ENCODE measurements at regions not wholly inside any gene's neighbourhood (a gene's known extent, or its start where the extent isn't known, plus 50 kb on each side); places are given as distances from the start of the nearest gene placed in this dataset.

DNA sequence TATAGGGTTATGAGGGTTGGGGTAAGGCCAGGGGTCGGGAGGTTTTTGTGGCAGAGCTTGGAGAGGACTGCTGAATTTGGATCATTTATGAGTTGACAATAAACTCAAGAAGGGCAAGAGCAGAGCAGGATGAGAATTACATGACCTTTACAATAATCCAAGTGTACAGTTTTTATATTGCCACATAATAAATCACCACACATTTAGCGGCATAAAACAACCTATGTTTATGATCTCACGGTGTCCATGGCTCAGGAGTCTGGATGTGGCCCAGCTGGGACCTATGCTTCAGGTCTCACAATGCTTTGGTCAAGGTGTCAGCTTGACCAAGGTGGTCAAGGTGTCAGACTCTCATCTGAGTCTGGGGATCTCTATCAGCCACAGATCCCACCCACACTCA is 118.3 kb upstream of the WSCD1 start:
- Mint-ChIP-seq H3K4me3 (no peak overlapping the region), H3K27me3 (ENCODE audit: low read depth) (peaks cover 1% of the 10 kb centered on the region), H3K27ac (no peak overlapping the region; a peak in 1 of 7 replicates), H3K36me3 (ENCODE audit: insufficient read depth in 1 of 3, low read depth in 3 of 3) (peaks cover 8 to 11% (median 8%) of the 10 kb centered on the region in 3 experiments), H3K9me3 (peaks cover 9 to 13% of the 10 kb centered on the region in 2 experiments), H3K4me1 (peaks cover 0 to 7% of the 10 kb centered on the region in 2 experiments; a peak in 3 of 4 replicates)
- H3K23me2 ChIP-seq (ENCODE audit: insufficient read length, low read depth, low read length, poor library complexity, severe bottlenecking) = no peaks in the 10 kb centered on the region
- no peak overlapping the region for H3K14ac ChIP-seq (ENCODE audit: insufficient read depth, low read length)
- no peak overlapping the region for H4K91ac ChIP-seq (ENCODE audit: insufficient read length, low read depth, low read length)
- no peak overlapping the region for H3K27ac ChIP-seq (ENCODE audit: insufficient read length, low read depth, low read length)
- no peak overlapping the region for H2BK5ac ChIP-seq (ENCODE audit: insufficient read length, low read length)
- H3K4ac ChIP-seq (ENCODE audit: low read depth, low read length) = no peak overlapping the region
- no peak overlapping the region for H2AFZ ChIP-seq (ENCODE audit: low read length)
- no peaks in the 10 kb centered on the region for H3K79me2 ChIP-seq (ENCODE audit: insufficient read depth, low read length)
- no peaks in the 10 kb centered on the region for H3K27me3 ChIP-seq (ENCODE audit: insufficient read depth, low read length)
- no peak overlapping the region for H2AK5ac ChIP-seq (ENCODE audit: insufficient read length, low read length)
- peaks cover under 1% of the 10 kb centered on the region for H3K9me3 ChIP-seq (ENCODE audit: control insufficient read depth, low read depth, low read length)
- H3K23ac ChIP-seq (ENCODE audit: insufficient read length, low read depth, low read length) = no peak overlapping the region
- H2BK20ac ChIP-seq (ENCODE audit: low read depth, low read length, poor library complexity, severe bottlenecking) = no peak overlapping the region
- no peak overlapping the region for H3K56ac ChIP-seq (ENCODE audit: insufficient read length, low read depth, low read length)
- no peak overlapping the region for H2BK15ac ChIP-seq (ENCODE audit: low read depth, low read length)
- H4K5ac ChIP-seq (ENCODE audit: insufficient read length, low read depth, low read length) = no peak overlapping the region
- TF ChIP-seq, protein P1, sequence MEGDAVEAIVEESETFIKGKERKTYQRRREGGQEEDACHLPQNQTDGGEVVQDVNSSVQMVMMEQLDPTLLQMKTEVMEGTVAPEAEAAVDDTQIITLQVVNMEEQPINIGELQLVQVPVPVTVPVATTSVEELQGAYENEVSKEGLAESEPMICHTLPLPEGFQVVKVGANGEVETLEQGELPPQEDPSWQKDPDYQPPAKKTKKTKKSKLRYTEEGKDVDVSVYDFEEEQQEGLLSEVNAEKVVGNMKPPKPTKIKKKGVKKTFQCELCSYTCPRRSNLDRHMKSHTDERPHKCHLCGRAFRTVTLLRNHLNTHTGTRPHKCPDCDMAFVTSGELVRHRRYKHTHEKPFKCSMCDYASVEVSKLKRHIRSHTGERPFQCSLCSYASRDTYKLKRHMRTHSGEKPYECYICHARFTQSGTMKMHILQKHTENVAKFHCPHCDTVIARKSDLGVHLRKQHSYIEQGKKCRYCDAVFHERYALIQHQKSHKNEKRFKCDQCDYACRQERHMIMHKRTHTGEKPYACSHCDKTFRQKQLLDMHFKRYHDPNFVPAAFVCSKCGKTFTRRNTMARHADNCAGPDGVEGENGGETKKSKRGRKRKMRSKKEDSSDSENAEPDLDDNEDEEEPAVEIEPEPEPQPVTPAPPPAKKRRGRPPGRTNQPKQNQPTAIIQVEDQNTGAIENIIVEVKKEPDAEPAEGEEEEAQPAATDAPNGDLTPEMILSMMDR (conservative IDR thresholded peaks at IDR 0.05) = no peak
- H4K8ac ChIP-seq (replicated peaks; ENCODE audit: insufficient read length, low read depth, low read length) = no peak overlapping the region
- no CpG with 5 or more reads among the region's 3 CpGs for WGBS (ENCODE audit: extremely low coverage, insufficient read length, low lambda C conversion rate)
- no peak for DNase-seq
- H2BK120ac ChIP-seq (ENCODE audit: low read depth, low read length, poor library complexity, severe bottlenecking) = no peak overlapping the region
- no peak overlapping the region for H3K9ac ChIP-seq (ENCODE audit: extremely low read depth, insufficient read length, low read length)
- no peak overlapping the region for H2BK12ac ChIP-seq (ENCODE audit: insufficient read length, low read depth, low read length)
- H3T11ph ChIP-seq (ENCODE audit: low read length) = no peak overlapping the region
- no peaks in the 10 kb centered on the region for H3K79me1 ChIP-seq (ENCODE audit: insufficient read depth, low read depth, low read length, poor library complexity, severe bottlenecking)
- no peak overlapping the region for H3K18ac ChIP-seq (ENCODE audit: insufficient read length, low read depth, low read length)
- H3K4me1 ChIP-seq (ENCODE audit: insufficient read depth, low read length) = no peaks in the 10 kb centered on the region
- no peaks in the 10 kb centered on the region for H4K20me1 ChIP-seq (ENCODE audit: control insufficient read depth, insufficient read depth, insufficient read length)
- H3K4me2 ChIP-seq (ENCODE audit: insufficient read depth, insufficient read length, low read length) = no peak overlapping the region
